K562 (cell line): ENCODE measurements at regions not wholly inside any gene's neighbourhood (a gene's known extent, or its start where the extent isn't known, plus 50 kb on each side); places are given as distances from the start of the nearest gene placed in this dataset.

ENCODE experiments used
- ATAC-seq: fragments of 200-7000 bp; cut with Tn5 transposase; 3 replicates; pipeline ENCODE4 v1.9.1; 2020; ENCODE audit warnings: moderate library complexity
- BruUV-seq: library from RNA; stranded (reverse); fragments of 400-500 nt; replicated peaks from 2 replicates; lab custom pipeline; 2021; lab: Mats Ljungman, UMichigan
- CTCF ChIA-PET: fragments of 300-600 bp; formaldehyde crosslinking; extraction: SDS; loops from one replicate; lab custom pipeline; 2021; ENCODE audit warnings: low intra/inter-chr PET ratio; lab: Yijun Ruan, JAX
- POLR2A ChIA-PET: fragments of 300-600, 350-650 bp; sonication (Branson Sonifier 250); formaldehyde crosslinking; extraction: SDS; loops from one replicate; lab custom pipeline; 2021; ENCODE audit warnings: antibody characterized with exemption, inconsistent platforms; lab: Yijun Ruan, JAX
- DNase-seq, 4 experiments: peaks; one replicate each; pipeline versions ENCODE4 v3.0.0 to v3.0.0-alpha.2; 2011 to 2018; ENCODE audit warnings: low spot score in 3 of 4, mixed read lengths in 3 of 4; ENCODE audit errors: extremely low read depth in 1 of 4
- FAIRE-seq: peaks from 2 replicates; lab custom pipeline; 2011; peaks lifted over from hg19 to GRCh38; lab: Jason Lieb, UNC
- H2AFZ ChIP-seq: 2 replicates; pipeline ENCODE4 v1.6.0; 2011; ENCODE audit warnings: low read depth, low read length, control low read depth, inconsistent platforms
- H3K27ac ChIP-seq: fragments of 200-600 bp; 3 replicates; pipeline ENCODE4 v1.8.0; 2011; ENCODE audit warnings: low read depth, mild to moderate bottlenecking, control low read depth, inconsistent platforms, low read length, moderate library complexity, mixed read lengths; ENCODE audit errors: extremely low read depth
- H3K27me3 ChIP-seq, 2 experiments: fragments of 300-600 bp in 1 of 2; 2 replicates in 1 of 2; 3 replicates in 1 of 2; pipeline versions ENCODE4 v1.6.0 to v1.8.0; 2011; ENCODE audit warnings: inconsistent platforms in 2 of 2, low read length in 2 of 2, mild to moderate bottlenecking in 1 of 2, mixed read lengths in 1 of 2, moderate library complexity in 1 of 2; ENCODE audit not compliant: control insufficient read depth in 2 of 2, insufficient read depth in 2 of 2
- H3K36me3 ChIP-seq: fragments of 300-600 bp; 3 replicates; pipeline ENCODE4 v1.8.0; 2011; ENCODE audit warnings: mild to moderate bottlenecking, low read length, inconsistent platforms; ENCODE audit not compliant: control insufficient read depth, insufficient read depth
- H3K4me1 ChIP-seq, 2 experiments: fragments of 200-600 bp in 1 of 2; replicated peaks in 1 of 2; 2 replicates in 1 of 2; 3 replicates in 1 of 2; pipeline versions ENCODE4 v1.5.1 to v1.8.0; 2011; ENCODE audit warnings: inconsistent platforms in 2 of 2, low read length in 2 of 2, mild to moderate bottlenecking in 1 of 2, mixed read lengths in 1 of 2, moderate library complexity in 1 of 2; ENCODE audit not compliant: control insufficient read depth in 2 of 2, insufficient read depth in 2 of 2
- H3K4me2 ChIP-seq: 2 replicates; pipeline ENCODE4 v1.6.1; 2011; ENCODE audit warnings: low read length, control low read depth, inconsistent platforms, mixed read lengths; ENCODE audit not compliant: insufficient read depth
- H3K4me3 ChIP-seq: fragments of 200-600 bp; sonication (generic), shearing (Covaris generic); 2 replicates; pipeline ENCODE4 v1.5.1; 2016; ENCODE audit warnings: control low read depth, inconsistent platforms
- H3K79me2 ChIP-seq: fragments of 200-600 bp; 3 replicates; pipeline ENCODE4 v1.8.0; 2011; ENCODE audit warnings: low read length, inconsistent platforms; ENCODE audit not compliant: control insufficient read depth, insufficient read depth
- H3K9ac ChIP-seq, 2 experiments: 2 replicates each; pipeline versions ENCODE4 v1.6.0 to v1.6.1; 2011; ENCODE audit warnings: low read depth in 2 of 2, low read length in 2 of 2, control low read depth in 1 of 2, inconsistent platforms in 1 of 2, mild to moderate bottlenecking in 1 of 2, mixed read lengths in 1 of 2; ENCODE audit not compliant: insufficient read depth in 1 of 2
- H3K9me1 ChIP-seq: one replicate; pipeline ENCODE4 v1.6.0; 2011; ENCODE audit warnings: inconsistent platforms, mild to moderate bottlenecking, low read length, moderate library complexity; ENCODE audit not compliant: control insufficient read depth, insufficient read depth
- H3K9me3 ChIP-seq: replicated peaks from 2 replicates; pipeline ENCODE4 v1.5.1; 2011; ENCODE audit warnings: low read depth, low read length, inconsistent platforms; ENCODE audit not compliant: control insufficient read depth, insufficient read depth
- H4K20me1 ChIP-seq: replicated peaks from 2 replicates; pipeline ENCODE4 v1.6.1; 2011; ENCODE audit warnings: low read length, inconsistent platforms, mixed read lengths; ENCODE audit not compliant: control insufficient read depth, insufficient read depth
- ELF1 ChIP-seq: fragments of 200-800 bp; sonication (Bioruptor generic); IDR thresholded peaks from 2 replicates; pipeline ENCODE4 v1.6.1; 2016; ENCODE audit warnings: missing genetic modification characterization, missing compliant biosample characterization
- ESRRA ChIP-seq: fragments of 450-650 bp; IDR thresholded peaks from 2 replicates; pipeline ENCODE4 v1.6.1; 2014; ENCODE audit warnings: low read depth, mild to moderate bottlenecking, moderate library complexity, borderline replicate concordance
- KDM5B ChIP-seq: fragments of 200-600 bp; sonication (generic); IDR thresholded peaks from 2 replicates; pipeline ENCODE4 v1.6.1; 2012; ENCODE audit warnings: low read depth, mild to moderate bottlenecking, moderate library complexity, low read length, control low read depth, inconsistent platforms; ENCODE audit not compliant: insufficient replicate concordance
- KLF10 ChIP-seq: fragments of 250-450 bp; sonication (Bioruptor Pico); IDR thresholded peaks from 2 replicates; pipeline ENCODE4 v1.6.1; 2021; ENCODE audit warnings: matching md5 sums
- NRF1 ChIP-seq, 2 experiments: fragments of 450-650 bp; IDR thresholded peaks in 1 of 2; conservative IDR thresholded peaks in 1 of 2; 2 replicates each; pipeline ENCODE4 v1.6.1; 2014; ENCODE audit warnings: mild to moderate bottlenecking in 2 of 2
- PRDM10 ChIP-seq: fragments of 450-650 bp; IDR thresholded peaks from 2 replicates; pipeline ENCODE4 v1.6.1; 2018; ENCODE audit not compliant: partially characterized antibody
- RUNX1 ChIP-seq: sonication (generic); IDR thresholded peaks from 2 replicates; pipeline ENCODE4 v1.6.1; 2016; ENCODE audit warnings: antibody characterized with exemption, low read depth
- SLC30A9 ChIP-seq: fragments of 250-450 bp; sonication (Bioruptor Pico); IDR thresholded peaks from 2 replicates; pipeline ENCODE4 v1.8.0; 2022; ENCODE audit warnings: mild to moderate bottlenecking, moderate library complexity
- STAT5A ChIP-seq: IDR thresholded peaks from 2 replicates; pipeline ENCODE4 v1.6.1; 2012; ENCODE audit warnings: low read length, inconsistent platforms, borderline replicate concordance
- ZBTB5 ChIP-seq: fragments of 450-650 bp; IDR thresholded peaks from 2 replicates; pipeline ENCODE4 v1.6.1; 2017; ENCODE audit warnings: antibody characterized with exemption
- ZNF282 ChIP-seq: sonication (generic); formaldehyde crosslinking; IDR thresholded peaks from 2 replicates; pipeline ENCODE4 v1.8.1; 2023; ENCODE audit warnings: missing genetic modification reagents
- ZNF512 ChIP-seq: IDR thresholded peaks from 2 replicates; pipeline ENCODE4 v1.6.1; 2016; ENCODE audit warnings: missing genetic modification characterization, missing compliant biosample characterization
- ZNF695 ChIP-seq: fragments of 450-650 bp; formaldehyde crosslinking; IDR thresholded peaks from 2 replicates; pipeline ENCODE4 v1.4.0; 2020; ENCODE audit warnings: mild to moderate bottlenecking, moderate library complexity
- in situ Hi-C: fragments of 300-500 bp; cut with MboI; formaldehyde crosslinking; loops from 4 replicates; pipeline ENCODE4 v1.15.0; 2018; ENCODE audit warnings: inconsistent platforms, mixed read lengths
- intact Hi-C: fragments of 100-400 bp; cut with micrococcal nuclease; formaldehyde crosslinking; loops from 2 replicates; pipeline ENCODE4 v1.14.2; 2022

GRCh38 chr4:153877898-153878297 lies 89.0 kb upstream of the SFRP2 start:
- intact Hi-C loops (no loop called here), in situ Hi-C loops (no loop called here)
- no peak for ATAC-seq
- Histone ChIP-seq H3K79me2 (no peaks in the 10 kb centered on the region), H2AFZ (no peak overlapping the region), H4K20me1 (no peaks in the 10 kb centered on the region), H3K36me3 (no peaks in the 10 kb centered on the region), H3K27ac (no peak overlapping the region), H3K4me3 (no peak overlapping the region), H3K9ac (no peak overlapping the region), H3K9me3 (0 out of 2 replicates have a peak, but pooled peaks cover 2% of the 10 kb centered on the region), H3K4me1 (no peaks in the 10 kb centered on the region), H3K4me2 (no peak overlapping the region), H3K27me3 (no peaks in the 10 kb centered on the region), H3K9me1 (no peaks in the 10 kb centered on the region)
- POLR2A ChIA-PET, result no interaction called here
- TF ChIP-seq ESRRA, result no peak
- TF ChIP-seq KDM5B, result no peak
- TF ChIP-seq SLC30A9 (CRISPR knock-in tag), result no peak
- TF ChIP-seq KLF10 (CRISPR knock-in tag), result no peak
- no peak for TF ChIP-seq ZNF282 (CRISPR knock-in tag)
- no peak for TF ChIP-seq PRDM10
- TF ChIP-seq ZNF695 (CRISPR knock-in tag), result no peak
- no peak for TF ChIP-seq ZNF512 (tag)
- no peak for TF ChIP-seq ELF1
- no peak for TF ChIP-seq RUNX1
- no peak for TF ChIP-seq ZBTB5
- TF ChIP-seq STAT5A, result no peak
- TF ChIP-seq NRF1 (conservative IDR thresholded peaks at IDR 0.05 in 1 of 2, IDR thresholded peaks at IDR 0.05 in 1 of 2), result no peak
- CTCF ChIA-PET, result no interaction called here
- no TSS peak for BruUV-seq
- no peak for FAIRE-seq
- DNase-seq, result no peak
